K562 (cell line): ENCODE measurements at regions not wholly inside any gene's neighbourhood (a gene's known extent, or its start where the extent isn't known, plus 50 kb on each side); places are given as distances from the start of the nearest gene placed in this dataset.

Experiments used
- JUN ChIP-seq, 2 experiments: sonication (generic) in 1 of 2; formaldehyde crosslinking in 1 of 2; IDR thresholded peaks; 2 replicates each; pipeline versions ENCODE4 v1.6.1 to v1.8.0; 2012 to 2022; ENCODE audit warnings: borderline replicate concordance in 2 of 2, mild to moderate bottlenecking in 2 of 2, improper control_type of control experiment in 1 of 2, low read depth in 1 of 2, low read length in 1 of 2, missing genetic modification reagents in 1 of 2
- SMC3 ChIP-seq: conservative IDR thresholded peaks from 2 replicates; pipeline ENCODE4 v1.6.1; 2011; ENCODE audit warnings: low read depth, low read length, improper control_type of control experiment; ENCODE audit not compliant: insufficient read depth
- TFE3 ChIP-seq: fragments of 450-650 bp; formaldehyde crosslinking; IDR thresholded peaks from 2 replicates; pipeline ENCODE4 v1.4.0; 2020; ENCODE audit warnings: mild to moderate bottlenecking, mixed read lengths
- ZNF277 ChIP-seq: fragments of 250-450 bp; sonication (Bioruptor Pico); IDR thresholded peaks from 2 replicates; pipeline ENCODE4 v1.8.0; 2022; ENCODE audit warnings: inconsistent platforms, mild to moderate bottlenecking, moderate library complexity, borderline replicate concordance

- no peak for TF ChIP-seq TFE3 (CRISPR knock-in tag)
- TF ChIP-seq ZNF277 (CRISPR knock-in tag) = no peak
- no peak for TF ChIP-seq JUN (IDR thresholded peaks at IDR 0.05; ENCODE audit: borderline replicate concordance, low read depth, low read length)
- TF ChIP-seq JUN (CRISPR knock-in tag; IDR thresholded peaks at IDR 0.05; ENCODE audit: borderline replicate concordance) = no peak
- no peak for TF ChIP-seq SMC3
Measured at GRCh38 chr1:201596101-201596868, 57.4 kb downstream of the NAV1 start.
